Fibroblast of pulmonary artery (primary cell): ENCODE measurements at regions not wholly inside any gene's neighbourhood (a gene's known extent, or its start where the extent isn't known, plus 50 kb on each side); places are given as distances from the start of the nearest gene placed in this dataset.
A peak's percentile ranks its signal among the peaks of the same experiment; 100 is the strongest.
"Not testable (repeated sequence)": the region's sequence is repeated elsewhere in the genome, so short reads cannot be mapped to it uniquely, and the experiment has no call there.

Source experiments
- DNase-seq: peaks from one replicate; pipeline ENCODE4 v3.0.0-alpha.2; 2010; ENCODE audit warnings: low read depth
- H3K4me3 ChIP-seq: replicated peaks from 2 replicates; pipeline ENCODE4 v1.5.1; 2011; ENCODE audit warnings: low read depth, mild to moderate bottlenecking, control low read depth, low read length, moderate library complexity
- CTCF ChIP-seq: IDR thresholded peaks from 2 replicates; pipeline ENCODE4 v1.5.1; 2011; ENCODE audit warnings: mild to moderate bottlenecking, control low read depth, low read length, inconsistent platforms; ENCODE audit errors: missing control alignments

GRCh38 chr16:29136916-29137315 lies 152.1 kb downstream of the LAT start:
- not testable (repeated sequence) for H3K4me3 ChIP-seq, DNase-seq

DNA sequence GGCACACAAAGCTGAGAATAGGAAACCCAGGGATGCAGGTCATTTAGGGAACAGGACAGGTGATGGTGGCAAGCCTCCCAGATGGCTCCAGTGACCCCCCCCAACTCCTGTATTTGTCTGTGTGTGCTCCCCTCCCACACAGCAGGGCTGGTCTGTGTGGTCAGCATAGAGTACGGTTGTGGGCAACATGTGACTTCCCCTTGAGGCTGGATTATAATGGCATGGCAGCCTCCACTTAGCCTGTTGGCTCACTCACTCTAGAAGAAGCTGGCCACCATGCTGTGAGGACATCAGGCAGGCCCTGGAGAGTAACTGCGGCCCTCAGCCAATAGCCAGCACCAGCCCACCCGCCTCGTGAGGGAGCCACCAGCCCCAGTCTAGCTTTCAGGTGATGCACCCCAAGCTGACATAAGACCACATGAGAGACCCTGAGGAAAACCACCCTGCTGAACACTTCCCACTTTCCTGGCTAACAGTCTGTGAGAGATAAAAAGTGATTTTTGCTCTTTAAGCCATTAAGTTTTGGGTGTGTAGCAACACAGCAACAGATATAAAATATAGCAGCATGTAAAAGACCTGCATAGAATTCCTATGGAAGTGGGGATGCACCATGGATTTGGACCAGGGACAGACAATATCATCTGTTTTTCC lies 151.3 kb downstream of the LAT start:
- H3K4me3 ChIP-seq = not testable (repeated sequence)

DNA sequence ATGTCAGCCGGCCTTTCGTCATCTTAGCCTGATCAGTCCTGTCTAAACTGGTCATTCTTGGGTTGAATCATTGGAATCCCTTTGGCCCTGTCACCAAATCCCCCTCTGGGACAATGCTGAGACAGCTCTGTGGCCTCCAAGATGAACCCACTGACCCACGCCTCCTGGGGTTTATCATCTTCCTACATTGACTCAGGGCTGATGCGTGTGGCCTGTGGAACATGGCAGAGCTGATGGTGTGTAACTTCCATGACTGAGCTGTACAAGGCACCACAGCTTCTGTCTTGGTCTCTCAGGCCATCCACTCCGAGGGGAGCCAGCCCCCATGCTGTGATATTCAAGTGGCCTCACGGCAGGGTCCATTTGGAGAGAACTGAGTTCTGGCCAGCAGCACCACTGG lies 150.2 kb downstream of the LAT start:
- DNase-seq, H3K4me3 ChIP-seq: not testable (repeated sequence)

More for the DNA sequence above, 151.3 kb downstream of the LAT start:
- DNase-seq = not testable (repeated sequence)

- DNase-seq, H3K4me3 ChIP-seq: not testable (repeated sequence)
Observed at GRCh38 chr16:29133681-29134430, 149.0 kb downstream of the LAT start.

- not testable (repeated sequence) for DNase-seq, H3K4me3 ChIP-seq
Observed at GRCh38 chr16:29132869-29133268, 148.0 kb downstream of the LAT start.

DNA sequence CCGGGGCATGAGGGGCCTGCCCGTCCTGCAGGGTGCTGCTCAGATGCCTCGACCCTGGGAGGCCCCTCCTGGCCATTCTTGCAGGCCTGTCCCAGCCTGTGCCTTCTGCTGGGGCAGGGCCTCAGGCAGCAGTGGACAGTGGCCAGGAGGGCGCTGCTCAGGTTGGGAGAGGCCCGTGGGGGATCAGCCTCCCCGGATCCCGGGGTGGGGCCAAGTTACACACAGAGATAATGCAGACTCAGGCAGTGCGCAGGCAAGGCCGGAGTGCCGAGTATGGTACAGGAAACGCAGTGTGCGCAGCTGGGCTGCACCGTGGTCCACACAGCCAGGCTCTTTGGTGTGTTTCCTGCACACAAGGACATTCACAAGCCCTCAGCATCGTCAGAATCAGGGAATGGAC lies 147.6 kb downstream of the LAT start:
- H3K4me3 ChIP-seq, DNase-seq: not testable (repeated sequence)

DNA sequence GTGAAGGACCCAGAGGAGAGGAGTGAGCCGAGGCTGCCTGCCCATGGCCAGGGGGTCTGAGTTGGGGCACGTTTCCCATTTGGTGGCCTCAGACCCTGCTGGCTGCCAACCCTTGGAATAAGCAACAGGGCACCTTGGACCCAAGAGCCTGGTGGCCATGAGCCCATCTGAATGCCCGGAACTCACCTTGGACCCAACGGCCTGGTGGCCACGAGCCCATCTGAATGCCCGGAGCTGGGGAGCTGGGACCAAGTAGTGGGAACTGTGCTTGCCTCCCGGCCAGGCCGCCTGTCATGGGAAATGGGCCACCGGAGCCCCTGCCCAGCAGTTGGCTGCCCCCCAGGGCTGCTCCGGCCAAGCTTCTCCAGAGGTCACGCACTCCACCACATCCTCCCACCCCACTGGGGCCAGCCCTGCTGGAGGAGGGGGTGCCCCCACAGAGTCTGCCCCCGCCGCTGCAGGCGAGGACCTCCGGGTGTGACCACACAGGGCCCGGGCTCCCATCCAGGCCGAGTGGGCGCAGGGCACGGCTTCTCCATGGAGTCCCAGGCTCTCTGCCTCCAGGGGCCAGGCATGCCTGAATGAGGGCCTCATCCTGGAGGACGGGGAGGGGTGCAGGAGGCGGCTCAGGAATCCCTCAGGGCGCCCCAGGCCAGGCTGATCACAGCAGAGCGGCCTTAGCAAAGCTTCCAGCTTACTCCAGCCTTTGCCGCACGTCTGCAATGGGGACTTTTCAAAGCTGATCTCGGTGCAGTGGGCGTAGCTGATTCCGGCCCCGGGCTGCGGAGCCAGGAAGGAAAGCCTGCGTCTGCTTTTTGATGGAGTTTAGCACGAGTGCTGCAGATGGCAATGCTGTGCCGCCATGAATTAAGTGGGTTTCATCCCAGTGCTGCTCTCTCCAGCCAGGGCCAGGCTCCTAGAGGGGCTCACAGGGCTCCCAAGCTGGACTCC lies 146.3 kb downstream of the LAT start:
- not testable (repeated sequence) for DNase-seq, H3K4me3 ChIP-seq

GRCh38 chr16:29130131-29130711 lies 145.4 kb downstream of the LAT start:
- DNase-seq, H3K4me3 ChIP-seq: not testable (repeated sequence)

DNA sequence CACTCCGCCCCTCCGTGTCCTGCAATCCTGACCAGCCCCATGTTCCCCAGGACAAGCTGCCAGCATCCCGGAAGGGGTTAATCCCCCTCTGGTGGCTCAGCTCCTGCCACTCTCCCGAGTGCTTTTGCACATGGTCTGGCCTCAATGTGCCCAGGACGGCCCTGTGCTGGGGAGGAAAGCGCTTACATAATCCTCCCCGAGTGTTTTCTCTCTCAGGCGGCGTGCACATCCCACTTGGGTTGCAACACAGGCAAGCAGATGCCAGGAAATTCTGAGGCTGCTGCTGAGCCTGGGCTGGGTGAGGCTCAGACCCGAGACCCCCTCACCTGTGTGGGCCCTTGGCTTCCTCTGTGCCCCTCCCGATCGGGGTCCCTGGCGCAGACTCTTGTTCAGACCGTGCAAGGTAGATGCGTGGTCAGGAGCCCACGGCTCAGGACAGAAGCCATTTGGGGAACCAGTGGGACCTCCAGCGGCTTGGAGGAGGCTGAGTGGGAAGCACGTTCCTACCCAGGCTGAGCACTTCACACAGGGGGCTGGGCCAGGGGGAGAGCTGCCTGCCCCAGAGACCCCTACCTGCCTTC lies 144.7 kb downstream of the LAT start:
- DNase-seq = peak; percentile 38
- H3K4me3 ChIP-seq = not testable (repeated sequence)

DNA sequence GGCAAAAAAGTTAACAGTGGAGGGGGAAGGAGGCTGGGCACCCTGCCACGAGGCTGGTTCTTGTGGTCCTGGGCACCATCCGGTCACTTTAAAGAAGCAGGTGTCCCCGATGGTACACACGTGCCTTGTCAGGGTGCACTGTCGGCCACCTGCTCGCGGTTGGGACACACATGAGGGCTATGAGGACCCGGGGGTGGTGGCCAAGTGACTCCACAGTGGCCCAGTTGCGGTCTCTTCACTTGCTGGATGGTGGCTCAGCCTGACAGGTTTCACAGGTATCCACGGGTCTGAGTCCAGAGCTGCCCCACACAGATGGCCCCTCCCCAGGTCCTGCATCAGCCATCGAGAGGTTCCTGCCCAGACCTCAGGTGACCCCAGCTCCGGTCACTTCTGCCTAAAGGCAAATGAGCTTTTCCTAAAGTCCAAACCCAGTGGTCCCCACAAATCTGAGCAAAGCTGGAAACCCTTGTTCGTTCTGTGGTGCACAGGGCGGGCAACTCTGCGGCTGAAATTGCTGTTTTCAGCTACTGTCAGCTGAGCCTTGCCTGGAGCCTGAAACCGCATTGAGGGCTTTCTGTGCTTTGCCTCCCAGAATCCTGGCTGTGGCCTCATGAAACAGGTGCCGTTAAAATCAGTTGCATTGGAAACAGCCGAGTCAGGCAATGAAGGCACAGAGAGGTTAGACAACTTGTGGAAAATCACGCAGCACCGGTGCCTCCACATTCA lies 144.0 kb downstream of the LAT start:
- not testable (repeated sequence) for H3K4me3 ChIP-seq, DNase-seq

GRCh38 chr16:29127806-29128420 lies 143.1 kb downstream of the LAT start:
- DNase-seq, H3K4me3 ChIP-seq: not testable (repeated sequence)

DNA sequence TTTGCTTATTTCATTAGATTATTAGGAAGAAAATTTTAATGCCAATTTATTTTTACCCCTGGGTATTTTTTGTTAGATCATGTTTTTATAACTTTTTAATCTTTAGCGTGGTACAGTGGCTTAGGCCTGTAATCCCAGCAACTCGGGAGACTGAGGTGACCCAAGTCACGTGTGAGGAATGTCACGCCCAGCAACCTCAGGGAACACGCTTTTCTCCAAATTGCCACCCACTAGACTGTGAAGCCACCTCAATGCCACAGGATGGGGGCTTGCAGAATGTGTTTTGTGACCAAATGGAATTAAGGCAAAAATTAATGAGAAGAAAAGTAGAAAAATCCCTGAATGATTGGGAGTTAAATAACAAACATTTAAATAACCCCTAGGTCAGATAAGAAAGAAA lies 141.8 kb downstream of the LAT start:
- no peak for TF ChIP-seq CTCF
- H3K4me3 ChIP-seq = no peak overlapping the region
- no peak for DNase-seq
